ENCODE measurements at regions not wholly inside any gene's neighbourhood (a gene's known extent, or its start where the extent isn't known, plus 50 kb on each side); places are given as distances from the start of the nearest gene placed in this dataset.

GRCh38 chr14:43249116-43249515 lies 1258.0 kb downstream of the FSCB start:
- H2AFZ ChIP-seq (ENCODE audit: insufficient read depth, low read depth, low read length, poor library complexity, severe bottlenecking), result no peak overlapping the region
- no peak overlapping the region for H3K4me3 ChIP-seq (ENCODE audit: control extremely low read depth in 1 of 5, extremely low read depth in 1 of 5, insufficient read depth in 1 of 5, low read depth in 2 of 5, low read length in 4 of 5)
- no peak overlapping the region for H3K27ac ChIP-seq (ENCODE audit: low read length in 2 of 2)
- H3K36me3 ChIP-seq (replicated peaks in 1 of 2; ENCODE audit: control extremely low read depth in 1 of 2, control insufficient read depth in 1 of 2, extremely low read depth in 1 of 2, insufficient read depth in 2 of 2, low read length in 1 of 2), result no peaks in the 10 kb centered on the region
- H3K9me3 Mint-ChIP-seq (ENCODE audit: insufficient read depth), result no peaks in the 10 kb centered on the region
- no peaks in the 10 kb centered on the region for H4K20me1 ChIP-seq (ENCODE audit: control insufficient read depth, insufficient read depth, low read length, poor library complexity, severe bottlenecking)
- H3K27me3 ChIP-seq (replicated peaks in 1 of 4; ENCODE audit: control extremely low read depth in 1 of 4, control insufficient read depth in 3 of 4, insufficient read depth in 4 of 4, low read length in 3 of 4), result no peaks in the 10 kb centered on the region
- ATAC-seq (ENCODE audit: low read depth), result no peak
- no peak overlapping the region for H3K4me2 ChIP-seq (replicated peaks; ENCODE audit: low read depth, low read length, poor library complexity, severe bottlenecking)
- intact Hi-C loops (cut with micrococcal nuclease), result no loop called here
- no peak overlapping the region for H3K4me3 Mint-ChIP-seq
- no peaks in the 10 kb centered on the region for H3K4me1 Mint-ChIP-seq
- no peak overlapping the region for H3K9ac ChIP-seq (ENCODE audit: low read length)
- POLR2A ChIA-PET, result no interaction called here
- H3K27ac Mint-ChIP-seq, result no peak overlapping the region
- no peaks in the 10 kb centered on the region for H3K4me1 ChIP-seq (ENCODE audit: control insufficient read depth in 2 of 2, insufficient read depth in 2 of 2, low read length in 2 of 2)
- no peaks in the 10 kb centered on the region for H3K79me2 ChIP-seq (ENCODE audit: control insufficient read depth, insufficient read depth, low read length)
- DNase-seq, result no peak
- no peaks in the 10 kb centered on the region for H3K27me3 Mint-ChIP-seq
- H3K9me3 ChIP-seq (ENCODE audit: control extremely low read depth in 1 of 3, control insufficient read depth in 2 of 3, insufficient read depth in 1 of 3, low read length in 2 of 3), result peaks cover 0 to 3% (median 0%) of the 10 kb centered on the region in 3 donors
- CTCF ChIA-PET, result no interaction called here
- TF ChIP-seq EZH2 (IDR thresholded peaks at IDR 0.05; ENCODE audit: borderline replicate concordance, insufficient read depth, low read depth, low read length, poor library complexity, severe bottlenecking), result no peak
- TF ChIP-seq, protein P1, sequence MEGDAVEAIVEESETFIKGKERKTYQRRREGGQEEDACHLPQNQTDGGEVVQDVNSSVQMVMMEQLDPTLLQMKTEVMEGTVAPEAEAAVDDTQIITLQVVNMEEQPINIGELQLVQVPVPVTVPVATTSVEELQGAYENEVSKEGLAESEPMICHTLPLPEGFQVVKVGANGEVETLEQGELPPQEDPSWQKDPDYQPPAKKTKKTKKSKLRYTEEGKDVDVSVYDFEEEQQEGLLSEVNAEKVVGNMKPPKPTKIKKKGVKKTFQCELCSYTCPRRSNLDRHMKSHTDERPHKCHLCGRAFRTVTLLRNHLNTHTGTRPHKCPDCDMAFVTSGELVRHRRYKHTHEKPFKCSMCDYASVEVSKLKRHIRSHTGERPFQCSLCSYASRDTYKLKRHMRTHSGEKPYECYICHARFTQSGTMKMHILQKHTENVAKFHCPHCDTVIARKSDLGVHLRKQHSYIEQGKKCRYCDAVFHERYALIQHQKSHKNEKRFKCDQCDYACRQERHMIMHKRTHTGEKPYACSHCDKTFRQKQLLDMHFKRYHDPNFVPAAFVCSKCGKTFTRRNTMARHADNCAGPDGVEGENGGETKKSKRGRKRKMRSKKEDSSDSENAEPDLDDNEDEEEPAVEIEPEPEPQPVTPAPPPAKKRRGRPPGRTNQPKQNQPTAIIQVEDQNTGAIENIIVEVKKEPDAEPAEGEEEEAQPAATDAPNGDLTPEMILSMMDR (IDR thresholded peaks at IDR 0.05), result no peak

GRCh38 chr14:43247877-43248276 lies 1259.2 kb downstream of the FSCB start:
- Histone ChIP-seq H3K9ac (ENCODE audit: low read length) (no peak overlapping the region), H3K27me3 (replicated peaks in 1 of 4; ENCODE audit: control extremely low read depth in 1 of 4, control insufficient read depth in 3 of 4, insufficient read depth in 4 of 4, low read length in 3 of 4) (no peaks in the 10 kb centered on the region), H3K9me3 (ENCODE audit: control extremely low read depth in 1 of 3, control insufficient read depth in 2 of 3, insufficient read depth in 1 of 3, low read length in 2 of 3) (peaks cover 0 to 2% (median 0%) of the 10 kb centered on the region in 3 donors), H3K4me1 (ENCODE audit: control insufficient read depth in 2 of 2, insufficient read depth in 2 of 2, low read length in 2 of 2) (no peaks in the 10 kb centered on the region), H3K4me2 (replicated peaks; ENCODE audit: low read depth, low read length, poor library complexity, severe bottlenecking) (no peak overlapping the region), H3K36me3 (replicated peaks in 1 of 2; ENCODE audit: control extremely low read depth in 1 of 2, control insufficient read depth in 1 of 2, extremely low read depth in 1 of 2, insufficient read depth in 2 of 2, low read length in 1 of 2) (no peaks in the 10 kb centered on the region), H4K20me1 (ENCODE audit: control insufficient read depth, insufficient read depth, low read length, poor library complexity, severe bottlenecking) (no peaks in the 10 kb centered on the region), H3K27ac (ENCODE audit: low read length in 2 of 2) (no peak overlapping the region), H2AFZ (ENCODE audit: insufficient read depth, low read depth, low read length, poor library complexity, severe bottlenecking) (no peak overlapping the region), H3K4me3 (ENCODE audit: control extremely low read depth in 1 of 5, extremely low read depth in 1 of 5, insufficient read depth in 1 of 5, low read depth in 2 of 5, low read length in 4 of 5) (no peak overlapping the region), H3K79me2 (ENCODE audit: control insufficient read depth, insufficient read depth, low read length) (no peaks in the 10 kb centered on the region)
- WGBS (ENCODE audit: insufficient coverage), result no CpG with 5 or more reads among the region's 1 CpG
- ATAC-seq (ENCODE audit: low read depth), result no peak
- Mint-ChIP-seq H3K4me1 (no peaks in the 10 kb centered on the region), H3K9me3 (ENCODE audit: insufficient read depth) (peaks cover 2% of the 10 kb centered on the region), H3K27me3 (no peaks in the 10 kb centered on the region), H3K4me3 (no peak overlapping the region), H3K27ac (no peak overlapping the region)
- DNase-seq, result no peak
- ChIA-PET POLR2A (no interaction called here), CTCF (no interaction called here)
- intact Hi-C loops (cut with micrococcal nuclease), result no loop called here
- no peak for TF ChIP-seq EZH2 (IDR thresholded peaks at IDR 0.05; ENCODE audit: borderline replicate concordance, insufficient read depth, low read depth, low read length, poor library complexity, severe bottlenecking)
- TF ChIP-seq, protein P1 (IDR thresholded peaks at IDR 0.05), result no peak

Measured in B cell (primary cell).